Sigmoid colon (tissue), 4 donors: ENCODE measurements at regions not wholly inside any gene's neighbourhood (a gene's known extent, or its start where the extent isn't known, plus 50 kb on each side); places are given as distances from the start of the nearest gene placed in this dataset.

Experiments
- EP300 ChIP-seq, 4 donors: sonication (generic); formaldehyde crosslinking; IDR thresholded peaks; one replicate each; pipeline ENCODE4 v1.6.1; 2017; ENCODE audit warnings: antibody characterized with exemption in 4 of 4
- TF ChIP-seq, protein P1 (sequence below), 4 experiments: fragments of 450-650 bp in 3 of 4; fragments of 200-600 bp in 1 of 4; IDR thresholded peaks; one replicate each; pipeline ENCODE4 v1.5.1; 2016 to 2019; ENCODE audit warnings: antibody characterized with exemption in 4 of 4, mild to moderate bottlenecking in 3 of 4, moderate library complexity in 2 of 4

DNA sequence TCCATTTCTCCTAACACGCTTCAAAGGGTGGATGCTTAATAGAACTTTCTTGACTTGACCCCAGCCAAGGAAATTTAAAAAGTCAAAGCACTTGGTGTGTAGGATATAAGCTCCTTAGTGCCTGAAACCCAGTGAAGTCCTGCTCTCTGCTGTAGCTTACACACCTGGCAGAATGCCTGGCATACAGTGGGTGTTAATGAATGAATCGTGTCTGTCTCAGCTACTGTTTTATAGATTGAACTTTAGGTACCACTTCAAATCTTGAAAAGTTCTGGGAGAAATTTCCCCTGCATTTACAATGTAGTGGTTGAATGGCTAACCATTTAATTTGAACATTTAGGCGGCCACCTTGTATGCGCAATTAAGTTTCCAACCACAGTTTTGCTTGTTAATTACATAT, 70.5 kb upstream of the ZNF217 start:
- TF ChIP-seq, protein P1, sequence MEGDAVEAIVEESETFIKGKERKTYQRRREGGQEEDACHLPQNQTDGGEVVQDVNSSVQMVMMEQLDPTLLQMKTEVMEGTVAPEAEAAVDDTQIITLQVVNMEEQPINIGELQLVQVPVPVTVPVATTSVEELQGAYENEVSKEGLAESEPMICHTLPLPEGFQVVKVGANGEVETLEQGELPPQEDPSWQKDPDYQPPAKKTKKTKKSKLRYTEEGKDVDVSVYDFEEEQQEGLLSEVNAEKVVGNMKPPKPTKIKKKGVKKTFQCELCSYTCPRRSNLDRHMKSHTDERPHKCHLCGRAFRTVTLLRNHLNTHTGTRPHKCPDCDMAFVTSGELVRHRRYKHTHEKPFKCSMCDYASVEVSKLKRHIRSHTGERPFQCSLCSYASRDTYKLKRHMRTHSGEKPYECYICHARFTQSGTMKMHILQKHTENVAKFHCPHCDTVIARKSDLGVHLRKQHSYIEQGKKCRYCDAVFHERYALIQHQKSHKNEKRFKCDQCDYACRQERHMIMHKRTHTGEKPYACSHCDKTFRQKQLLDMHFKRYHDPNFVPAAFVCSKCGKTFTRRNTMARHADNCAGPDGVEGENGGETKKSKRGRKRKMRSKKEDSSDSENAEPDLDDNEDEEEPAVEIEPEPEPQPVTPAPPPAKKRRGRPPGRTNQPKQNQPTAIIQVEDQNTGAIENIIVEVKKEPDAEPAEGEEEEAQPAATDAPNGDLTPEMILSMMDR (IDR thresholded peaks at IDR 0.05): no peak
- TF ChIP-seq EP300 (IDR thresholded peaks at IDR 0.05): no peak
